OCI-LY1 (cell line): ENCODE measurements at regions not wholly inside any gene's neighbourhood (a gene's known extent, or its start where the extent isn't known, plus 50 kb on each side); places are given as distances from the start of the nearest gene placed in this dataset.

Experiments
- H2AFZ ChIP-seq: fragments of 200-600 bp; sonication (generic), shearing (Covaris generic); 2 replicates; pipeline ENCODE4 v1.6.0; 2014; ENCODE audit warnings: antibody characterized with exemption, mild to moderate bottlenecking, low read length
- H3F3A ChIP-seq: fragments of 200-600 bp; sonication (generic), shearing (Covaris generic); 2 replicates; pipeline ENCODE4 v1.6.0; 2014; ENCODE audit warnings: mild to moderate bottlenecking, antibody characterized with exemption, low read length, moderate library complexity; ENCODE audit not compliant: insufficient read depth
- H3K27ac ChIP-seq: fragments of 200-600 bp; sonication (generic); 2 replicates; pipeline ENCODE4 v1.5.1; 2014; ENCODE audit warnings: low read length, mixed run types, mild to moderate bottlenecking, low read depth; ENCODE audit not compliant: poor library complexity, severe bottlenecking
- H3K27me3 ChIP-seq: fragments of 200-600 bp; sonication (generic); 2 replicates; pipeline ENCODE4 v1.6.0; 2014; ENCODE audit warnings: antibody characterized with exemption, mild to moderate bottlenecking, low read length, moderate library complexity; ENCODE audit not compliant: insufficient read depth
- H3K36me3 ChIP-seq: fragments of 200-600 bp; sonication (generic); 2 replicates; pipeline ENCODE4 v1.6.1; 2014; ENCODE audit warnings: mild to moderate bottlenecking, antibody characterized with exemption, low read length, moderate library complexity, mixed read lengths; ENCODE audit not compliant: insufficient read depth
- H3K4me1 ChIP-seq: fragments of 200-600 bp; sonication (generic); 2 replicates; pipeline ENCODE4 v1.5.1; 2014; ENCODE audit warnings: mild to moderate bottlenecking, low read length, moderate library complexity; ENCODE audit not compliant: insufficient read depth, severe bottlenecking
- H3K4me2 ChIP-seq: fragments of 200-600 bp; sonication (generic), shearing (Covaris generic); 2 replicates; pipeline ENCODE4 v1.6.1; 2014; ENCODE audit warnings: low read length
- H3K4me3 ChIP-seq: fragments of 200-600 bp; sonication (generic); 2 replicates; pipeline ENCODE4 v1.5.1; 2014; ENCODE audit warnings: low read length, low read depth, mild to moderate bottlenecking, mixed read lengths; ENCODE audit not compliant: poor library complexity, severe bottlenecking
- H3K79me2 ChIP-seq: fragments of 200-600 bp; shearing (Covaris generic); 2 replicates; pipeline ENCODE4 v1.6.1; 2016; ENCODE audit warnings: mixed run types, low read length, mixed read lengths; ENCODE audit not compliant: insufficient read depth
- H3K9ac ChIP-seq: fragments of 200-600 bp; sonication (generic), shearing (Covaris generic); 2 replicates; pipeline ENCODE4 v1.6.1; 2014; ENCODE audit warnings: mild to moderate bottlenecking, low read length, mixed read lengths
- H3K9me2 ChIP-seq: fragments of 200-600 bp; sonication (generic), shearing (Covaris generic); 2 replicates; pipeline ENCODE4 v1.6.1; 2014; ENCODE audit warnings: low read depth, mild to moderate bottlenecking, low read length, mixed read lengths
- H3K9me3 ChIP-seq: fragments of 200-600 bp; shearing (Covaris generic); 2 replicates; pipeline ENCODE4 v1.6.1; 2014; ENCODE audit warnings: low read length, mixed read lengths
- H4K20me1 ChIP-seq: fragments of 200-600 bp; sonication (generic), shearing (Covaris generic); 2 replicates; pipeline ENCODE4 v1.6.0; 2016; ENCODE audit warnings: mild to moderate bottlenecking, low read length; ENCODE audit not compliant: insufficient read depth
- CTCF ChIP-seq: fragments of 200-600 bp; sonication (generic), shearing (Covaris generic); IDR thresholded peaks from 2 replicates; pipeline ENCODE4 v1.5.1; 2017; ENCODE audit warnings: mild to moderate bottlenecking, antibody characterized with exemption, low read length, moderate library complexity, mixed read lengths
- EZH2 ChIP-seq: fragments of 200-600 bp; sonication (generic), shearing (Covaris generic); IDR thresholded peaks from 2 replicates; pipeline ENCODE4 v1.8.0; 2017; ENCODE audit warnings: borderline replicate concordance, mixed run types, mild to moderate bottlenecking, antibody characterized with exemption, low read length, moderate library complexity, mixed read lengths

GRCh38 chr22:35174401-35175038, 82.8 kb upstream of the HMGXB4 start:
- Histone ChIP-seq H3K79me2 (no peaks in the 10 kb centered on the region), H2AFZ (no peak overlapping the region), H3K4me2 (no peak overlapping the region), H3K27me3 (no peaks in the 10 kb centered on the region), H3F3A (no peaks in the 10 kb centered on the region), H3K9me2 (no peaks in the 10 kb centered on the region), H3K36me3 (peaks cover 24% of the 10 kb centered on the region), H3K9me3 (no peaks in the 10 kb centered on the region), H3K9ac (no peak overlapping the region), H3K27ac (no peak overlapping the region), H3K4me3 (no peak overlapping the region), H3K4me1 (no peaks in the 10 kb centered on the region), H4K20me1 (no peaks in the 10 kb centered on the region)
- no peak for TF ChIP-seq EZH2
- TF ChIP-seq CTCF = no peak

- Histone ChIP-seq H3F3A (no peaks in the 10 kb centered on the region), H3K27me3 (no peaks in the 10 kb centered on the region), H3K27ac (no peak overlapping the region), H3K4me3 (no peak overlapping the region), H3K36me3 (peaks cover 31% of the 10 kb centered on the region), H4K20me1 (no peaks in the 10 kb centered on the region), H3K9me2 (no peaks in the 10 kb centered on the region), H2AFZ (no peak overlapping the region), H3K9ac (no peak overlapping the region), H3K4me1 (no peaks in the 10 kb centered on the region), H3K4me2 (no peak overlapping the region), H3K79me2 (no peaks in the 10 kb centered on the region), H3K9me3 (no peaks in the 10 kb centered on the region)
- TF ChIP-seq CTCF = no peak
- TF ChIP-seq EZH2 = no peak
Measured at GRCh38 chr22:35175392-35175791, 81.9 kb upstream of the HMGXB4 start.

GRCh38 chr22:35177811-35178210, 79.5 kb upstream of the HMGXB4 start:
- H3K9ac ChIP-seq = no peak overlapping the region
- H3K4me2 ChIP-seq = no peak overlapping the region
- no peaks in the 10 kb centered on the region for H3F3A ChIP-seq
- H4K20me1 ChIP-seq = no peaks in the 10 kb centered on the region
- no peaks in the 10 kb centered on the region for H3K79me2 ChIP-seq
- no peaks in the 10 kb centered on the region for H3K9me3 ChIP-seq
- H3K9me2 ChIP-seq = no peaks in the 10 kb centered on the region
- TF ChIP-seq CTCF (no peak), EZH2 (no peak)
- H3K27me3 ChIP-seq = no peaks in the 10 kb centered on the region
- H2AFZ ChIP-seq = no peak overlapping the region
- H3K4me3 ChIP-seq = no peak overlapping the region
- H3K27ac ChIP-seq = no peak overlapping the region
- no peaks in the 10 kb centered on the region for H3K4me1 ChIP-seq
- H3K36me3 ChIP-seq = peaks cover 38% of the 10 kb centered on the region
